ENCODE measurements at regions not wholly inside any gene's neighbourhood (a gene's known extent, or its start where the extent isn't known, plus 50 kb on each side); places are given as distances from the start of the nearest gene placed in this dataset.

GRCh38 chr14:95623195-95623594 is 63.0 kb upstream of the TCL1B start:
- no peaks in the 10 kb centered on the region for H3K27me3 ChIP-seq (ENCODE audit: control insufficient read depth, insufficient read depth, low read length)
- no peak overlapping the region for H2BK120ac ChIP-seq (ENCODE audit: low read depth, low read length)
- no peak overlapping the region for H3K14ac ChIP-seq (replicated peaks; ENCODE audit: low read depth, low read length)
- no peak overlapping the region for H2AK5ac ChIP-seq (ENCODE audit: low read depth, low read length)
- in situ Hi-C loops (cut with MboI; ENCODE audit: low sequenced_read_pairs), result no loop called here
- DNase-seq, result no peak
- H2AFZ ChIP-seq (replicated peaks; ENCODE audit: low read length, poor library complexity), result no peak overlapping the region
- H2BK15ac ChIP-seq (ENCODE audit: low read depth, low read length), result no peak overlapping the region
- no peak overlapping the region for H2AK9ac ChIP-seq (replicated peaks; ENCODE audit: low read depth, low read length, poor library complexity)
- no peaks in the 10 kb centered on the region for H3K9me1 ChIP-seq (ENCODE audit: insufficient read depth, low read length)
- intact Hi-C loops (cut with micrococcal nuclease), result no loop called here
- H2BK20ac ChIP-seq (ENCODE audit: low read depth, low read length), result no peak overlapping the region
- H4K91ac ChIP-seq (ENCODE audit: insufficient read depth, low read depth, low read length), result no peak overlapping the region
- no peaks in the 10 kb centered on the region for H3K4me1 ChIP-seq (ENCODE audit: control insufficient read depth, insufficient read depth, low read length)
- no peaks in the 10 kb centered on the region for H3K79me1 ChIP-seq (ENCODE audit: low read depth in 1 of 2, low read length in 2 of 2)
- H3K27ac ChIP-seq (ENCODE audit: insufficient read depth, low read length), result no peak overlapping the region
- ATAC-seq (ENCODE audit: low read depth), result no peak
- no peaks in the 10 kb centered on the region for H3K9me3 ChIP-seq (ENCODE audit: control insufficient read depth, insufficient read depth, low read length)
- dilution Hi-C loops (cut with HindIII; ENCODE audit: low sequenced_read_pairs, unreplicated experiment), result no loop called here
- H3K4me2 ChIP-seq (ENCODE audit: low read depth, low read length), result no peak overlapping the region
- no peaks in the 10 kb centered on the region for H4K20me1 ChIP-seq (ENCODE audit: insufficient read depth, low read length)
- no peak overlapping the region for H4K8ac ChIP-seq (ENCODE audit: low read depth in 2 of 2, low read length in 2 of 2)
- H3K18ac ChIP-seq (ENCODE audit: low read depth, low read length), result no peak overlapping the region
- no peak overlapping the region for H3K4ac ChIP-seq (ENCODE audit: low read depth, low read length)
- no peak overlapping the region for H4K5ac ChIP-seq (ENCODE audit: low read depth, low read length)
- H2BK5ac ChIP-seq (ENCODE audit: low read depth, low read length, poor library complexity, severe bottlenecking), result no peak overlapping the region
- no TSS peak for BruUV-seq (replicated peaks)
- no peak overlapping the region for H3K4me3 ChIP-seq (ENCODE audit: insufficient read depth, low read depth, low read length)
- no peaks in the 10 kb centered on the region for H3K36me3 ChIP-seq (ENCODE audit: control insufficient read depth, insufficient read depth, low read length)
- H3K56ac ChIP-seq (ENCODE audit: extremely low read depth, insufficient read depth, low read length), result no peak overlapping the region
- H3K23ac ChIP-seq (ENCODE audit: low read depth, low read length), result no peak overlapping the region
- H3K9ac ChIP-seq (ENCODE audit: low read depth, low read length), result no peak overlapping the region
- ChIA-PET POLR2A (ENCODE audit: unreplicated experiment) (no interaction called here), CTCF (no interaction called here)
- TF ChIP-seq FOS (IDR thresholded peaks at IDR 0.05; ENCODE audit: low read depth, low read length) (no peak), MXI1 (IDR thresholded peaks at IDR 0.05; ENCODE audit: borderline replicate concordance, low read depth, low read length) (no peak), RFX5 (IDR thresholded peaks at IDR 0.05; ENCODE audit: low read depth, low read length) (no peak), CEBPB (IDR thresholded peaks at IDR 0.05; ENCODE audit: low read depth, low read length) (no peak), CHD1 (IDR thresholded peaks at IDR 0.05; ENCODE audit: low read depth, low read length) (no peak), MAZ (IDR thresholded peaks at IDR 0.05; ENCODE audit: borderline replicate concordance, low read depth, low read length) (no peak), MAFK (IDR thresholded peaks at IDR 0.05; ENCODE audit: low read depth, low read length) (no peak), SMC3 (IDR thresholded peaks at IDR 0.05; ENCODE audit: low read depth, low read length) (no peak), RCOR1 (IDR thresholded peaks at IDR 0.05; ENCODE audit: insufficient replicate concordance, low read length) (no peak), CTCF (conservative IDR thresholded peaks at IDR 0.05; ENCODE audit: low read depth, low read length) (no peak), RAD21 (IDR thresholded peaks at IDR 0.05; ENCODE audit: low read length) (no peak), USF2 (IDR thresholded peaks at IDR 0.05; ENCODE audit: low read depth, low read length) (no peak)
- WGBS, 2 experiments (ENCODE audit: extremely low coverage in 2 of 2, insufficient read length in 1 of 2), result no CpG with 5 or more reads among the region's 5 CpGs

Data from IMR-90 (cell line).